OCI-LY3 (cell line): ENCODE measurements at regions not wholly inside any gene's neighbourhood (a gene's known extent, or its start where the extent isn't known, plus 50 kb on each side); places are given as distances from the start of the nearest gene placed in this dataset.

Experiments used
- H2AFZ ChIP-seq: fragments of 200-600, 300-600 bp; shearing (Covaris generic); 2 replicates; pipeline ENCODE4 v1.6.0; 2014; ENCODE audit warnings: antibody characterized with exemption, low read depth, low read length
- H3K27ac ChIP-seq: fragments of 200-600, 300-600 bp; sonication (generic); 2 replicates; pipeline ENCODE4 v1.5.1; 2014; ENCODE audit warnings: mild to moderate bottlenecking, low read length, moderate library complexity, mixed read lengths
- H3K27me3 ChIP-seq: fragments of 200-600, 300-600 bp; sonication (generic); 2 replicates; pipeline ENCODE4 v1.6.1; 2014; ENCODE audit warnings: low read depth, low read length, mixed read lengths
- H3K36me3 ChIP-seq: fragments of 200-600, 300-600 bp; sonication (generic); replicated peaks from 2 replicates; pipeline ENCODE3; 2014; ENCODE audit warnings: low read depth, low read length, mixed read lengths
- H3K4me1 ChIP-seq: fragments of 300-600, 200-600 bp; sonication (generic); 2 replicates; pipeline ENCODE4 v1.6.1; 2014; ENCODE audit warnings: low read length, mixed read lengths
- H3K4me2 ChIP-seq: fragments of 200-600, 300-600 bp; sonication (generic); 2 replicates; pipeline ENCODE4 v1.6.1; 2014; ENCODE audit warnings: low read length, mixed read lengths
- H3K4me3 ChIP-seq: fragments of 300-600, 200-600 bp; sonication (generic); 2 replicates; pipeline ENCODE4 v1.5.1; 2014; ENCODE audit warnings: antibody characterized with exemption, mild to moderate bottlenecking, low read length, moderate library complexity
- H3K79me2 ChIP-seq: fragments of 300-600, 200-600 bp; shearing (Covaris generic); 2 replicates; pipeline ENCODE4 v1.6.1; 2014; ENCODE audit warnings: mild to moderate bottlenecking, low read length, mixed read lengths
- H3K9ac ChIP-seq: fragments of 300-600, 200-600 bp; shearing (Covaris generic); 2 replicates; pipeline ENCODE4 v1.6.0; 2014; ENCODE audit warnings: mild to moderate bottlenecking, low read length, moderate library complexity
- H3K9me3 ChIP-seq: fragments of 200-600, 300-600 bp; shearing (Covaris generic); 2 replicates; pipeline ENCODE4 v1.6.1; 2014; ENCODE audit warnings: low read length, mixed read lengths; ENCODE audit not compliant: insufficient read depth
- H4K20me1 ChIP-seq: fragments of 200-600, 300-600 bp; sonication (generic); 2 replicates; pipeline ENCODE4 v1.6.1; 2016; ENCODE audit warnings: low read length, mixed read lengths; ENCODE audit not compliant: insufficient read depth
- CTCF ChIP-seq: fragments of 200-600, 300-600 bp; sonication (generic); IDR thresholded peaks from 2 replicates; pipeline ENCODE4 v1.5.1; 2014; ENCODE audit warnings: antibody characterized with exemption, low read length, low read depth
- EZH2phosphoT487 ChIP-seq: fragments of 200-600 bp; shearing (Covaris generic); IDR thresholded peaks from 2 replicates; pipeline ENCODE4 v1.6.1; 2018; ENCODE audit warnings: antibody characterized with exemption, mixed run types, low read depth

- Histone ChIP-seq H3K4me3 (no peak overlapping the region), H3K9me3 (no peaks in the 10 kb centered on the region), H3K4me2 (no peak overlapping the region), H3K79me2 (no peaks in the 10 kb centered on the region), H3K36me3 (no peaks in the 10 kb centered on the region), H3K27me3 (no peaks in the 10 kb centered on the region), H3K4me1 (peaks cover 9% of the 10 kb centered on the region), H4K20me1 (no peaks in the 10 kb centered on the region), H3K9ac (no peak overlapping the region), H3K27ac (no peak overlapping the region), H2AFZ (no peak overlapping the region)
- TF ChIP-seq EZH2phosphoT487 (no peak), CTCF (no peak)
Observed at GRCh38 chr3:152618529-152618928, 216.4 kb upstream of the P2RY1 start.

GRCh38 chr3:152619691-152620090 lies 215.2 kb upstream of the P2RY1 start:
- H2AFZ ChIP-seq: no peak overlapping the region
- H3K27ac ChIP-seq: no peak overlapping the region
- TF ChIP-seq EZH2phosphoT487 (no peak), CTCF (no peak)
- no peaks in the 10 kb centered on the region for H4K20me1 ChIP-seq
- no peak overlapping the region for H3K4me3 ChIP-seq
- H3K4me1 ChIP-seq: peaks cover 9% of the 10 kb centered on the region
- no peaks in the 10 kb centered on the region for H3K9me3 ChIP-seq
- no peaks in the 10 kb centered on the region for H3K79me2 ChIP-seq
- no peaks in the 10 kb centered on the region for H3K27me3 ChIP-seq
- H3K9ac ChIP-seq: no peak overlapping the region
- H3K36me3 ChIP-seq: no peaks in the 10 kb centered on the region
- H3K4me2 ChIP-seq: peak overlapping the region; percentile 11; the same call in 1 of the 2 replicates

- Histone ChIP-seq H3K4me2 (no peak overlapping the region), H2AFZ (no peak overlapping the region), H3K9me3 (no peaks in the 10 kb centered on the region), H4K20me1 (no peaks in the 10 kb centered on the region), H3K4me1 (peaks cover 9% of the 10 kb centered on the region), H3K9ac (no peak overlapping the region), H3K4me3 (no peak overlapping the region), H3K27me3 (no peaks in the 10 kb centered on the region), H3K36me3 (no peaks in the 10 kb centered on the region), H3K79me2 (no peaks in the 10 kb centered on the region), H3K27ac (no peak overlapping the region)
- TF ChIP-seq EZH2phosphoT487: no peak
- TF ChIP-seq CTCF: no peak
Observed at GRCh38 chr3:152620395-152620794, 214.5 kb upstream of the P2RY1 start.

GRCh38 chr3:152621006-152621868 lies 213.7 kb upstream of the P2RY1 start:
- no peaks in the 10 kb centered on the region for H4K20me1 ChIP-seq
- H3K36me3 ChIP-seq: no peaks in the 10 kb centered on the region
- no peak overlapping the region for H3K4me2 ChIP-seq
- no peak overlapping the region for H3K4me3 ChIP-seq
- 0 out of 2 replicates have a peak overlapping the region, but pooled peaks have one; percentile 8 for H2AFZ ChIP-seq
- no peak for TF ChIP-seq EZH2phosphoT487
- no peak for TF ChIP-seq CTCF
- no peaks in the 10 kb centered on the region for H3K9me3 ChIP-seq
- no peak overlapping the region for H3K27ac ChIP-seq
- H3K79me2 ChIP-seq: no peaks in the 10 kb centered on the region
- H3K4me1 ChIP-seq: peaks cover 9% of the 10 kb centered on the region
- H3K9ac ChIP-seq: no peak overlapping the region
- no peaks in the 10 kb centered on the region for H3K27me3 ChIP-seq
